GM12878 (cell line): ENCODE measurements at regions not wholly inside any gene's neighbourhood (a gene's known extent, or its start where the extent isn't known, plus 50 kb on each side); places are given as distances from the start of the nearest gene placed in this dataset.

ENCODE experiments used
- ATAC-seq: fragments of 200-7000 bp; cut with Tn5 transposase; 3 replicates; pipeline ENCODE4 v1.9.1; 2020; ENCODE audit warnings: mild to moderate bottlenecking, moderate library complexity
- BruUV-seq: library from RNA; stranded (reverse); fragments of 400-500 nt; replicated peaks from 2 replicates; lab custom pipeline; 2021; lab: Mats Ljungman, UMichigan
- CTCF ChIA-PET: fragments of 300-600 bp; sonication (Branson Sonifier 250); formaldehyde crosslinking; extraction: SDS; loops from one replicate; lab custom pipeline; 2021; ENCODE audit warnings: inconsistent platforms; lab: Yijun Ruan, JAX
- POLR2A ChIA-PET: fragments of 350-600 bp; formaldehyde crosslinking; extraction: SDS; loops from one replicate; lab custom pipeline; 2021; ENCODE audit warnings: inconsistent platforms; lab: Charles Lee
- RAD21 ChIA-PET: fragments of 300-600 bp; sonication (Branson Sonifier 250); formaldehyde crosslinking; loops from one replicate; lab custom pipeline; 2023; ENCODE audit warnings: antibody characterized with exemption; ENCODE audit not compliant: unreplicated experiment; lab: Charles Lee
- SMC1A ChIA-PET: fragments of 300-600 bp; sonication (Branson Sonifier 250); formaldehyde crosslinking; loops from one replicate; lab custom pipeline; 2023; ENCODE audit not compliant: unreplicated experiment, uncharacterized antibody; lab: Charles Lee
- DNase-seq: peaks from one replicate; pipeline ENCODE4 v3.0.0-alpha.2; 2011; ENCODE audit warnings: low read depth, low spot score
- FAIRE-seq: peaks from 3 replicates; lab custom pipeline; 2011; peaks lifted over from hg19 to GRCh38; lab: Jason Lieb, UNC
- H2AFZ ChIP-seq: 2 replicates; pipeline ENCODE4 v1.6.0; 2011; ENCODE audit warnings: low read depth, low read length, control low read depth; ENCODE audit not compliant: control insufficient read depth
- H3K27ac ChIP-seq: 2 replicates; pipeline ENCODE4 v1.5.1; 2011; ENCODE audit warnings: control low read depth; ENCODE audit not compliant: control insufficient read depth, insufficient read depth
- H3K27me3 ChIP-seq, 2 experiments: replicated peaks in 1 of 2; 2 replicates each; pipeline versions ENCODE4 v1.6.0 to v1.6.1; 2011; ENCODE audit warnings: low read length in 1 of 2; ENCODE audit not compliant: control insufficient read depth in 2 of 2, insufficient read depth in 2 of 2
- H3K36me3 ChIP-seq, 2 experiments: 2 replicates each; pipeline ENCODE4 v1.5.1; 2011; ENCODE audit warnings: low read length in 1 of 2; ENCODE audit not compliant: control insufficient read depth in 2 of 2, insufficient read depth in 2 of 2
- H3K4me1 ChIP-seq: 2 replicates; pipeline ENCODE4 v1.6.1; 2011; ENCODE audit warnings: mild to moderate bottlenecking, low read length, moderate library complexity, mixed read lengths; ENCODE audit not compliant: control insufficient read depth, insufficient read depth
- H3K4me2 ChIP-seq: 2 replicates; pipeline ENCODE4 v1.6.0; 2011; ENCODE audit warnings: control low read depth; ENCODE audit not compliant: control insufficient read depth, insufficient read depth
- H3K4me3 ChIP-seq: fragments of 200-600 bp; sonication (generic); 2 replicates; pipeline ENCODE4 v1.5.1; 2016
- H3K79me2 ChIP-seq: 2 replicates; pipeline ENCODE4 v1.6.0; 2011; ENCODE audit warnings: low read length; ENCODE audit not compliant: control insufficient read depth, insufficient read depth
- H3K9ac ChIP-seq: 2 replicates; pipeline ENCODE4 v1.8.0; 2011; ENCODE audit warnings: low read length, control low read depth, mixed read lengths; ENCODE audit not compliant: control insufficient read depth, insufficient read depth
- H3K9me3 ChIP-seq: replicated peaks from 3 replicates; pipeline ENCODE4 v1.5.1; 2011; ENCODE audit warnings: mild to moderate bottlenecking, low read length; ENCODE audit not compliant: control insufficient read depth, insufficient read depth
- H4K20me1 ChIP-seq: 2 replicates; pipeline ENCODE4 v1.6.0; 2011; ENCODE audit not compliant: control insufficient read depth, insufficient read depth
- HDAC6 ChIP-seq: fragments of 200-600 bp; sonication (generic); IDR thresholded peaks from one replicate; pipeline ENCODE4 v1.8.0; 2017; ENCODE audit warnings: antibody characterized with exemption; ENCODE audit not compliant: unreplicated experiment
- HDGF ChIP-seq: fragments of 450-650 bp; IDR thresholded peaks from 2 replicates; pipeline ENCODE4 v1.6.1; 2016; ENCODE audit warnings: antibody characterized with exemption
- IKZF2 ChIP-seq, 2 experiments: fragments of 450-650 bp; IDR thresholded peaks; 2 replicates each; pipeline ENCODE4 v1.6.1; 2017; ENCODE audit warnings: mild to moderate bottlenecking in 2 of 2, moderate library complexity in 2 of 2
- KDM1A ChIP-seq: fragments of 200-600 bp; sonication (generic); IDR thresholded peaks from 2 replicates; pipeline ENCODE4 v1.6.1; 2016; ENCODE audit warnings: borderline replicate concordance
- STAT1 ChIP-seq: fragments of 450-650 bp; conservative IDR thresholded peaks from 2 replicates; pipeline ENCODE4 v1.6.1; 2014; ENCODE audit warnings: antibody characterized with exemption, mild to moderate bottlenecking
- ZNF274 ChIP-seq: IDR thresholded peaks from one replicate; pipeline ENCODE4 v1.8.0; 2011; ENCODE audit not compliant: insufficient read length, insufficient read depth
- WGBS: methylation state at CpG from one replicate; pipeline ENCODE4 v1.1.6; 2016; ENCODE audit warnings: low lambda C conversion rate; ENCODE audit not compliant: insufficient replicate concordance, insufficient coverage; ENCODE audit errors: missing lambda C conversion rate; 5-methylcytosine and 5-hydroxymethylcytosine counted together
- in situ Hi-C: fragments of 300-500 bp; cut with MboI; formaldehyde crosslinking; loops from 9 replicates; pipeline ENCODE4 v1.14.3; 2018; ENCODE audit warnings: mixed read lengths
- intact Hi-C: fragments of 100-400 bp; cut with micrococcal nuclease; formaldehyde crosslinking; loops from one replicate; pipeline ENCODE4 v1.14.2; 2022; ENCODE audit not compliant: unreplicated experiment

GRCh38 chrX:125947501-125947900 is 218.6 kb downstream of the DCAF12L2 start:
- ChIA-PET SMC1A (no interaction called here), POLR2A (no interaction called here), CTCF (no interaction called here), RAD21 (no interaction called here)
- TF ChIP-seq IKZF2 (IDR thresholded peaks at IDR 0.05): no peak
- Histone ChIP-seq H3K27ac (no peak overlapping the region), H3K27me3 (no peaks in the 10 kb centered on the region), H4K20me1 (no peaks in the 10 kb centered on the region), H3K4me2 (no peak overlapping the region), H3K79me2 (no peaks in the 10 kb centered on the region), H3K36me3 (no peaks in the 10 kb centered on the region), H2AFZ (no peak overlapping the region), H3K4me3 (no peak overlapping the region), H3K4me1 (no peaks in the 10 kb centered on the region), H3K9me3 (no peaks in the 10 kb centered on the region), H3K9ac (no peak overlapping the region)
- no peak for FAIRE-seq
- no peak for ATAC-seq
- 0% methylated on average over 1 of the region's 1 CpG for WGBS
- intact Hi-C loops (no loop called here), in situ Hi-C loops (no loop called here)
- DNase-seq: no peak
- no TSS peak for BruUV-seq

- no peaks in the 10 kb centered on the region for H3K4me1 ChIP-seq
- no peak overlapping the region for H3K9ac ChIP-seq
- intact Hi-C loops (no loop called here), in situ Hi-C loops (no loop called here)
- 0% methylated on average over 1 of the region's 1 CpG for WGBS
- H4K20me1 ChIP-seq: no peaks in the 10 kb centered on the region
- no TSS peak for BruUV-seq
- H3K9me3 ChIP-seq: no peaks in the 10 kb centered on the region
- ChIA-PET CTCF (no interaction called here), SMC1A (interaction anchor here (1.2 kb wide), 1 partner anchor 45 kb away, joined by 3 read pairs; no protein-coding TSS in a partner anchor), RAD21 (no interaction called here), POLR2A (no interaction called here)
- H3K27ac ChIP-seq: no peak overlapping the region
- H2AFZ ChIP-seq: no peak overlapping the region
- no peak for DNase-seq
- no peak overlapping the region for H3K4me2 ChIP-seq
- TF ChIP-seq HDAC6 (no peak), KDM1A (no peak), STAT1 (no peak), ZNF274 (no peak), HDGF (no peak)
- H3K4me3 ChIP-seq: no peak overlapping the region
- no peaks in the 10 kb centered on the region for H3K27me3 ChIP-seq
- no peaks in the 10 kb centered on the region for H3K36me3 ChIP-seq
- no peak for ATAC-seq
- no peaks in the 10 kb centered on the region for H3K79me2 ChIP-seq
- FAIRE-seq: no peak
Observed at GRCh38 chrX:125952973-125953372, 213.1 kb downstream of the DCAF12L2 start.
